IPS DF 6.9 (cell line): ENCODE measurements at regions not wholly inside any gene's neighbourhood (a gene's known extent, or its start where the extent isn't known, plus 50 kb on each side); places are given as distances from the start of the nearest gene placed in this dataset.

Experiments
- DNase-seq: peaks from one replicate; pipeline ENCODE4 v3.0.0-alpha.2; 2013; ENCODE audit warnings: low read depth, low spot score
- H3K27ac ChIP-seq: one replicate; pipeline ENCODE4 v1.5.1; 2013; ENCODE audit warnings: low read length, control low read depth
- H3K27me3 ChIP-seq: 2 replicates; pipeline ENCODE4 v1.6.1; 2013; ENCODE audit warnings: mild to moderate bottlenecking, low read length; ENCODE audit not compliant: control insufficient read depth, insufficient read depth
- H3K36me3 ChIP-seq: 2 replicates; pipeline ENCODE4 v1.6.1; 2013; ENCODE audit warnings: low read length; ENCODE audit not compliant: control insufficient read depth, insufficient read depth
- H3K4me1 ChIP-seq: 2 replicates; pipeline ENCODE4 v1.6.1; 2013; ENCODE audit warnings: low read length; ENCODE audit not compliant: control insufficient read depth, insufficient read depth
- H3K4me3 ChIP-seq: 2 replicates; pipeline ENCODE4 v1.5.1; 2013; ENCODE audit warnings: mild to moderate bottlenecking, low read length
- H3K9me3 ChIP-seq: 2 replicates; pipeline ENCODE4 v1.6.1; 2013; ENCODE audit warnings: low read length, inconsistent platforms; ENCODE audit not compliant: control insufficient read depth, insufficient read depth
- WGBS: extraction: QIAGEN DNeasy Blood & Tissue Kit; methylation state at CpG from one replicate; pipeline ENCODE4 v1.1.7; 2013; ENCODE audit warnings: mixed read lengths, missing lambda C conversion rate; ENCODE audit not compliant: insufficient read length, insufficient coverage; 5-methylcytosine and 5-hydroxymethylcytosine counted together

- H3K9me3 ChIP-seq = no peaks in the 10 kb centered on the region
- H3K27ac ChIP-seq = no peak overlapping the region
- no peak for DNase-seq
- H3K4me3 ChIP-seq = no peak overlapping the region
- H3K27me3 ChIP-seq = no peaks in the 10 kb centered on the region
- H3K36me3 ChIP-seq = no peaks in the 10 kb centered on the region
- no CpG with 5 or more reads among the region's 2 CpGs for WGBS
- H3K4me1 ChIP-seq = no peaks in the 10 kb centered on the region
These were observed 544.1 kb downstream of the EPHA5 start for GRCh38 chr4:65126200-65126599.

- H3K27ac ChIP-seq = no peak overlapping the region
- no peak overlapping the region for H3K4me3 ChIP-seq
- no peak for DNase-seq
- H3K27me3 ChIP-seq = no peaks in the 10 kb centered on the region
- no peaks in the 10 kb centered on the region for H3K4me1 ChIP-seq
- no peaks in the 10 kb centered on the region for H3K36me3 ChIP-seq
- no CpG with 5 or more reads among the region's 1 CpG for WGBS
- no peaks in the 10 kb centered on the region for H3K9me3 ChIP-seq
These were observed 550.0 kb downstream of the EPHA5 start for GRCh38 chr4:65120287-65120686.

DNA sequence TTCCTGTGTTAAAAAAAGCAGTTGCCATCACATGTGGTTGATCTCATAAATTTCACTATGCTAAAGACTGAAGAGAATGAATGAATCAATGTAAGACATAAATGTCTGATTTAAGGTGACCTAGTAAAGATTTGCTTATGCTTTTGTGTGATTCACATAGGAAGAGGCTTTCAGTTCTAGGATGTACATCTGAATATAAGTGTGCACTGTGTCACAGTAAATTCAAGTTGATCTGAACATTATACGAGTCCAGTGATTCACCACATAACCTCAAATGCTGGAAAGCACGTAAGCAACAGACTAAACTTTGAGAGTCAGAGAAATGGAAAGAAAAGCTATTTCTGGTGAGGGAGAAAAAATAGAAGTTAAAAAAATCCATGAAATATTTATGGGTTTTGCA lies 567.9 kb downstream of the EPHA5 start:
- Histone ChIP-seq H3K9me3 (no peaks in the 10 kb centered on the region), H3K27me3 (no peaks in the 10 kb centered on the region), H3K4me3 (no peak overlapping the region), H3K27ac (no peak overlapping the region), H3K4me1 (no peaks in the 10 kb centered on the region), H3K36me3 (no peaks in the 10 kb centered on the region)
- no CpG with 5 or more reads among the region's 2 CpGs for WGBS
- DNase-seq = no peak

- no peaks in the 10 kb centered on the region for H3K36me3 ChIP-seq
- no peak overlapping the region for H3K4me3 ChIP-seq
- no CpG with 5 or more reads among the region's 1 CpG for WGBS
- H3K9me3 ChIP-seq = no peaks in the 10 kb centered on the region
- no peaks in the 10 kb centered on the region for H3K4me1 ChIP-seq
- no peak overlapping the region for H3K27ac ChIP-seq
- H3K27me3 ChIP-seq = no peaks in the 10 kb centered on the region
- DNase-seq = no peak
These were observed 573.7 kb downstream of the EPHA5 start for GRCh38 chr4:65096630-65097029.

DNA sequence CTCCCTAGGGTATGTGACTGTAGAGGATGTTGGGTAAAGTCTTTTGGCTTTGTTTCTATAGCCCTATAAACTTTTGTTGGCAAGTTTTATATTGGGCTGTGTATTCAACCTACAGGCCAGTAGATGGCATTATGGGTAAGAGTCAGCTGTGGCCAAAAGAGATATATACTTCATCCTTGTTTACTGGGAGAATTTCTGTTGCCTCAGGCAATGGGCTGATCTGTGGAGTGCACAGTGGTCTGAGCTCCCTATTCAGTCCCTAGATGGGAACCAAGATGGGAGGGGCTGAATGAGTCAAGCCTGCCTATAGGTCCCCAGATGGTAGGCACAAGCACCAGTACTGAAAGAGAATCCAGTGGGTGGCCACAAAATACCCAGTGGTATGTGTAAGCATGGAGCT lies 580.6 kb downstream of the EPHA5 start:
- no peak overlapping the region for H3K4me3 ChIP-seq
- H3K36me3 ChIP-seq = no peaks in the 10 kb centered on the region
- H3K9me3 ChIP-seq = no peaks in the 10 kb centered on the region
- H3K27ac ChIP-seq = no peak overlapping the region
- H3K27me3 ChIP-seq = no peaks in the 10 kb centered on the region
- H3K4me1 ChIP-seq = no peaks in the 10 kb centered on the region
- DNase-seq = no peak

- no peak overlapping the region for H3K27ac ChIP-seq
- H3K4me1 ChIP-seq = no peaks in the 10 kb centered on the region
- no peak for DNase-seq
- H3K36me3 ChIP-seq = no peaks in the 10 kb centered on the region
- no CpG with 5 or more reads among the region's 3 CpGs for WGBS
- H3K9me3 ChIP-seq = no peaks in the 10 kb centered on the region
- no peaks in the 10 kb centered on the region for H3K27me3 ChIP-seq
- H3K4me3 ChIP-seq = no peak overlapping the region
These were observed 587.2 kb downstream of the EPHA5 start for GRCh38 chr4:65083076-65083475.

DNA sequence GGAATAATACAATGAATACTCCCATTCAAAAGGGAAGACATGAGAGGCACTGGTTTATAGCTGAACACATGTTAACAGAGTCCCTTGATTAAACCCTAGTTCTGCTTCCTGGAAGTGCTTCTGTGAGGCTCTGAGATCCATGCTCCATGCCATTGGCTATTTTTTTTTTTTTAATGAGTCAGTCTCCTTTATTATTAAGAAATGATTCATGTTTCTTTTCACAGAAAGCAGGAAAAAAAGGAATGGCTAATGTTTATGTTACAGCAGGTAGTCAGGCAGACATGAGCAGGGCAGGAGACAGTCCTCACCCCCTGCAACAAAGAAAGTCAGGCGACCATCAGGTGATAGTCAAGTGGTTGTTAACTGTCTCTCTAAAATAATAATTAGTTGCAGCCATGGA lies 598.7 kb downstream of the EPHA5 start:
- H3K4me3 ChIP-seq = no peak overlapping the region
- WGBS = no CpG with 5 or more reads among the region's 1 CpG
- no peaks in the 10 kb centered on the region for H3K27me3 ChIP-seq
- no peaks in the 10 kb centered on the region for H3K4me1 ChIP-seq
- no peaks in the 10 kb centered on the region for H3K36me3 ChIP-seq
- H3K9me3 ChIP-seq = no peaks in the 10 kb centered on the region
- DNase-seq = no peak
- H3K27ac ChIP-seq = no peak overlapping the region

- H3K36me3 ChIP-seq = no peaks in the 10 kb centered on the region
- WGBS = no CpG with 5 or more reads among the region's 6 CpGs
- no peak for DNase-seq
- no peaks in the 10 kb centered on the region for H3K9me3 ChIP-seq
- no peaks in the 10 kb centered on the region for H3K27me3 ChIP-seq
- no peak overlapping the region for H3K4me3 ChIP-seq
- no peaks in the 10 kb centered on the region for H3K4me1 ChIP-seq
- H3K27ac ChIP-seq = no peak overlapping the region
These were observed 601.1 kb downstream of the EPHA5 start for GRCh38 chr4:65069177-65069576.

- Histone ChIP-seq H3K36me3 (no peaks in the 10 kb centered on the region), H3K9me3 (no peaks in the 10 kb centered on the region), H3K27ac (no peak overlapping the region), H3K4me3 (no peak overlapping the region), H3K27me3 (no peaks in the 10 kb centered on the region), H3K4me1 (no peaks in the 10 kb centered on the region)
- DNase-seq = no peak
These were observed 604.2 kb downstream of the EPHA5 start for GRCh38 chr4:65066106-65066505.

DNA sequence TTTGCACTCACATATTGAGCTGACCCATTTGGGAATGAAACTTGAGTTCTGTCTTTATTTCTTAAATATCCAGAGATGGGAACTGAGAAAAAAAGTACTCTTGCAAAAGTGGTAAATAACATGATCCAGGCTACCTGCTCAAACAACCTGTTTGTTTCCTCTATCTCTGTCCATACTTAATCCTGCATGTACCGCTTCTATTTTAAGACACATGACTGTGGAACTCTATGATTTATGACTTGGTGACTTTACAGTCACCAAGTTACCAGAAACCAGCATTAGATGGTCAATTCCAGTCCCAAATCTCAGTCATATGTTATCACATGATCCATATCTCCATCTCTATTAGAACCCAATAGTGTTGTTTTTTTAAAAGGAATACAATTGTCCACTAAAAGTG lies 606.7 kb downstream of the EPHA5 start:
- H3K4me3 ChIP-seq = no peak overlapping the region
- H3K4me1 ChIP-seq = no peaks in the 10 kb centered on the region
- no peaks in the 10 kb centered on the region for H3K9me3 ChIP-seq
- no CpG with 5 or more reads among the region's 1 CpG for WGBS
- DNase-seq = no peak
- H3K36me3 ChIP-seq = no peaks in the 10 kb centered on the region
- H3K27me3 ChIP-seq = no peaks in the 10 kb centered on the region
- H3K27ac ChIP-seq = no peak overlapping the region

- WGBS = no CpG with 5 or more reads among the region's 1 CpG
- H3K27me3 ChIP-seq = no peaks in the 10 kb centered on the region
- DNase-seq = no peak
- no peaks in the 10 kb centered on the region for H3K36me3 ChIP-seq
- no peaks in the 10 kb centered on the region for H3K9me3 ChIP-seq
- H3K27ac ChIP-seq = no peak overlapping the region
- H3K4me1 ChIP-seq = no peaks in the 10 kb centered on the region
- H3K4me3 ChIP-seq = no peak overlapping the region
These were observed 619.5 kb downstream of the EPHA5 start for GRCh38 chr4:65050786-65051185.
